AG09309 (cell line): ENCODE measurements at regions not wholly inside any gene's neighbourhood (a gene's known extent, or its start where the extent isn't known, plus 50 kb on each side); places are given as distances from the start of the nearest gene placed in this dataset.

Experiments used
- DNase-seq: peaks from one replicate; pipeline ENCODE4 v3.0.0-alpha.2; 2010; ENCODE audit warnings: low read depth
- H3K4me3 ChIP-seq: 2 replicates; pipeline ENCODE4 v1.5.1; 2011; ENCODE audit warnings: mild to moderate bottlenecking, low read depth, low read length, moderate library complexity; ENCODE audit not compliant: control insufficient read depth
- CTCF ChIP-seq: IDR thresholded peaks from 2 replicates; pipeline ENCODE4 v1.5.1; 2011; ENCODE audit warnings: mild to moderate bottlenecking, low read depth, low read length, inconsistent platforms; ENCODE audit not compliant: insufficient read depth, control insufficient read depth; ENCODE audit errors: missing control alignments

- DNase-seq: no peak
- TF ChIP-seq CTCF: no peak
Measured at GRCh38 chr1:81217058-81217457, 583.7 kb upstream of the ADGRL2 start.

GRCh38 chr1:81213279-81213678 lies 587.5 kb upstream of the ADGRL2 start:
- DNase-seq: no peak
- H3K4me3 ChIP-seq: no peak overlapping the region
- no peak for TF ChIP-seq CTCF

More at GRCh38 chr1:81217058-81217457, 583.7 kb upstream of the ADGRL2 start:
- H3K4me3 ChIP-seq: no peak overlapping the region

GRCh38 chr1:81209461-81209860 lies 591.3 kb upstream of the ADGRL2 start:
- no peak for DNase-seq
- H3K4me3 ChIP-seq: no peak overlapping the region
- no peak for TF ChIP-seq CTCF

- H3K4me3 ChIP-seq: no peak overlapping the region
- TF ChIP-seq CTCF: no peak
- DNase-seq: no peak
Measured at GRCh38 chr1:81208441-81208840, 592.3 kb upstream of the ADGRL2 start.

GRCh38 chr1:81205956-81206355 lies 594.8 kb upstream of the ADGRL2 start:
- TF ChIP-seq CTCF: no peak
- DNase-seq: no peak
- H3K4me3 ChIP-seq: no peak overlapping the region

GRCh38 chr1:81201779-81202178 lies 599.0 kb upstream of the ADGRL2 start:
- no peak overlapping the region for H3K4me3 ChIP-seq
- TF ChIP-seq CTCF: no peak
- no peak for DNase-seq

- TF ChIP-seq CTCF: no peak
Measured at GRCh38 chr1:81197591-81197990, 603.1 kb upstream of the ADGRL2 start.

More at GRCh38 chr1:81197591-81197990, 603.1 kb upstream of the ADGRL2 start:
- DNase-seq: no peak
- H3K4me3 ChIP-seq: no peak overlapping the region
